CD4-positive, alpha-beta T cell treated with Interleukin-10 for 1 hour (primary cell): ENCODE measurements at regions not wholly inside any gene's neighbourhood (a gene's known extent, or its start where the extent isn't known, plus 50 kb on each side); places are given as distances from the start of the nearest gene placed in this dataset.
"Not testable (repeated sequence)": the region's sequence is repeated elsewhere in the genome, so short reads cannot be mapped to it uniquely, and the experiment has no call there.

Experiments
- DNase-seq: peaks from one replicate; pipeline ENCODE4 v3.0.0-alpha.2; 2020

DNA sequence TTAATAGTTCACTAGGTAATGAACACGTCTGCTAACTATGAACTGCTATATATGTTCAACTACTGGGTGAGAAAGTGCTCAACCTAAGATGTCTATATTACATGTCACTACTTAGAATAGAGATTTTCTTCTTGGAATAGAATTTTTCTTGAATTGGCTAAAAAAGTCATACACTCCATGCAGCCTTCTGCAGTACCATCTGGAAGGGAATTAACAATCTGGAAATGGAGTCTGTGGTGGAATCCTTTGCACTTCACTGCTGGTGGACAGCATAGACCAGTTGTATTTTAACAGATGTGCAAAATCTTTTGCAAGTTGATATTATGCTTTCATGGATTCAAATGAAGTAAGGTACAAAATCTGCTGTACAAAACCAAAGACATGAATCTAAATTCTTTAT lies 799.6 kb downstream of the KCNJ3 start:
- no peak for DNase-seq

DNA sequence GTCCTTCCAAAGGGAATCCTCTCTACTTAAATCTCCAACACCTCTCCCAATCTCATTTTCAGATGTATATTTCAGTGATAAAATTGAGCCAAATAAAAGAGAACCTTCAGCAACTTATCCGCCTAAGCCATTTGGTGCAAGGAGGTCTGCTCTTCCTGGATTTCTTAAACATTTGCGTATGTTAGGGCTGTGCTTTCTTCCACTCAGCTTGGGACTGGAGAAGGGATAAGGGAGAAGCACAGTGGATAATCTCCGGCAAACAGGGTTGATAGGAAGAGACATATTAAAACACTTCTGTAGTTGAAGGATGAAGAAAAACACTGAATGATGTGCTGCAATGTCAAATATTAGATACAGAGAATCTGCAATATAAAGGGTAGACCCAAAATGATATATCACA lies 796.2 kb downstream of the KCNJ3 start:
- DNase-seq = no peak

DNA sequence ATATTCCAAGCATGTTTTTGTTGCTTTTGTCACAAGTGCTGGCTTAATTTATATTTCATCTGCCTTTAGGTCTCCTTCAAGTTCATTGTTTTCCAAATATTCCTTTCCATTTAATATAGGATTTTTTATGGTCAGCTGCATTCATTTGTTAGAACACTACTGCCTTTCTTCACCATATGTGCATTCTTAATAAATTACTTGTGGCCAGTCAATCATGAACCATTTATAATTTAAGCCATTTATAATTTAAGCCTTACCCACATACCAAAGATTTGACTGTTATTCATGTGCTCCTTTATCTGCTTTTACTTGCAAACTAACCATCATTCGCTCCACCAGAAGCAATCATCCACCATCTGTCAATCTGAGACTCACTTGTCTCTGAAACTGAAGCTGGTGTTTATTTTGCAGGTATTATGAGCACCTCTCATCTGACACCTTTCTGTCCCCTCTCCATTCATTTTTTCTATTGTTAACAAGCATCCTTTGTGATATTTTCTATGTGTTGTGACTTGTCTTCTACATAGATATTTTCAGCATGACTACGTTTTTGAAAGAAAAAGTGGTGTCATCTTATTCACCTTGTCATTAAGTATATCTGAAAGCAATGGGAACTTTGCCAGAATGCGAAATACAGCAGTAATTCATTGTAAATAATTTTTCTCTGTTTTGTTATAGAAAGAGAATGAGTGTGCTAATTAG lies 786.8 kb downstream of the KCNJ3 start:
- no peak for DNase-seq

DNA sequence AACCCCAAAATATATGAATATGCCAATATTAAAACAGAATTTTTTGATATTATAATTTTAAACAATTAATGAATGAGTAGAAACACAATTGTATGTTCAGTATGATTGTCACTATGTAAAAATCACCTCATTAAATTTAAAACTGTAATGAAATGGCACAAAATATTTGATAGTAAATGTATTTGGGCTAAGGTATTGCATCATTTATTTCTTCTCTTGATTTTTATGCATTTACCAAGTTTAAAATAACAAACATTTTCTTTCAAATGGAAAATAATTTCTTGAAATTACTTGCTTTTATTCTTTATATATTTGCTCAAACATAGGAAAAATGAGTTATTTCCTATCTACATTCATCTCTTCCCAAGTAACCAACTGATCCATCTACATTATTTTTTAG lies 782.6 kb downstream of the KCNJ3 start:
- no peak for DNase-seq

DNA sequence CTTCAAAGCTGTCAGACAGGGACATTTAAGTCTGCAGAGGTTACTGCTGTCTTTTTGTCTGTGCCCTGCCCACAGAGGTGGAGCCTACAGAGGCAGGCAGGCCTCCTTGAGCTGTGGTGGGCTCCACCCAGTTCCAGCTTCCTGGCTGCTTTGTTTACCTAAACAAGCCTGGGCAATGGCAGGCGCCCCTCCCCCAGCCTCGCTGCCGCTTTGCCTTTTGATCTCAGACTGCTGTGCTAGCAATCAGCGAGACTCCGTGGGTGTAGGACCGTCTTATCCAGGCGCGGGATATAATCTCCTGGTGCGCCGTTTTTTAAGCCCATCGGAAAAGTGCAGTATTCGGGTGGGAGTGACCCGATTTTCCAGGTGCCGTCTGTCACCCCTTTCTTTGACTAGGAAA lies 773.5 kb downstream of the KCNJ3 start:
- DNase-seq = not testable (repeated sequence)

DNA sequence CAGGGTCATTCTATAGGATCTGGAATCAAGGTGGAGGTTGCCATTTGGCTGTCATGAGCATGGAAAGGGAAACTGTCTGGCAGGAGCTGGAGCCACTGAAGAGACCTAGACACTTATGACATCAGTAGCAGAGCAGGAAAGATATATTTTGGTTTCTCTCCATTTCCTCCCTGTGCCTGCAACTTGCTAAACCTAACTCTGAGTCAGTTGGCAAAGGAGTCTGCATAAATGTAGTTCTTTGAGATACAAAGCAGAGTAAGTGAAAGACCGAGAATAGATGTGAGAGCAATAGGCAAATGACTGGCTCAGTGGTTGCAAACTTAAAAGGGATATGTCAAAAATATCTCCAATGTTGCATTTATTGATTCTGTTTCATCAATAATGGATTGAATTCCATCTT lies 757.7 kb downstream of the KCNJ3 start:
- DNase-seq = no peak

DNA sequence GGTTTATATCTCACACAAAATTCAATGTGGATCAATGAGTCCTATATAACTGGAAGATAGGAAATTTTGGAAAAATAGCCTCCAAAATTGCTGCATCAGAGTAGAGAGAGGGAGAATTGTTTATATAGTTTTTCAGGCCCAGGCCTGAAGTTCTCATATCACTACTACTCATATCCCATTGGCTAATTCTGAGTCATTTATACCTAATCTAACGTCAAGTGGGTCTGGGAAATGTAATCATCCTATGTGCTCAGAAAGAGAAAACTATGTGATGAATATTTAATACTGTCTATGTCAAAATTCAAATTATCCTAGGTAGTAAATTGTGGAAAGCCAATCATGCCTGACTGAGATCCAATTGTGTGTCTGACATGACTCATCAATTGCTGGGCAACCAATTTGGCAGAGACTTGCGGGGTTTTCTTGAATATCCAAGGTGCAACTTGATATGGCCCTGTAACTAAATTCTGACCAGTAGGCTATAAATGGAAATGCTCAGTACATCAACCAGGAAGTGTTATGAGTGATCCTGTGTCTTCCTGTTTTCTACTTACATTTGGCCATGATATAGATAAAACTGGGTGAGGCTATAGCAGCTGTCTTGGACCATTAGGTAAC lies 744.4 kb downstream of the KCNJ3 start:
- no peak for DNase-seq

DNA sequence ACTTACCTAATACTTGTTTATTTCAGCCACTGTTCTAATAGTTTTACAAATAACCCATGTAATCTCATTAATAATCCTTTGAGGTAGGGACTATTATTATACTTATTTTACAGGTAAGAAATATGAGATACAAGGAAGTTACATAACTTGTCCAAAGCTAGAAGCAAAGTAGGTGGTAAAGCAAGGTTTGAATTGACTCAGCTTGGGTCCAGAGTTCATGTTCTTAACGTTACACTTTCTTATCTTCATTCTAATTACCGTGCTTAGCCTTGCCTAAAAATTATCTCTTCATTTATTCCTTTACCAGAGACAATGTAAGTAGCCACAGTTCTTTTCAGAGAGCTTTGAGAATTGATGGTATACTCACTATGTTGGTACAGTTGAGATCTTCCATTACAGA lies 743.6 kb downstream of the KCNJ3 start:
- DNase-seq = no peak

DNA sequence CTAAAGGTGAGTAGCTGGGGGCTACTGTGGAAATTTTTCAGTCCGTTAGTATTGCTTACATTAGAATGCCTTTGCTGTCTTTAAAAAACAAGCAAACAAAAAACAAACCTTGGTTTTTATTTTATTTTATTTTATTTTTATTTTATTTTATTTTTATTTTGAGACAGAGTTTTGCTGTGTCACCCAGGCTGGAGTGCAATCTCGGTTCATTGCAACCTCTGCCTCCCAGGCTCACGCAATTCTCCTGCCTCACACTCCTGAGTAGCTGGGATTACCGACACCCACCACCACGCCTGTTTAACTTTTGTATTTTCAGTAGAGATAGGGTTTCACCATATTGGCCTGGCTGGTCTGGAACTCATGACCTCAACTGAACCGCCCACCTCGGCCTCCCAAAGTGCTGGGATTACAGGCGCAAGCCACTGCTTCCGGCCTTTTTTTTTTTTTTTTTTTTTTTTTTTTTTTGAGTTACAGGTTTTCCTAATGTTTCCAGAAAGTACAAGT lies 732.6 kb downstream of the KCNJ3 start:
- DNase-seq = no peak

DNA sequence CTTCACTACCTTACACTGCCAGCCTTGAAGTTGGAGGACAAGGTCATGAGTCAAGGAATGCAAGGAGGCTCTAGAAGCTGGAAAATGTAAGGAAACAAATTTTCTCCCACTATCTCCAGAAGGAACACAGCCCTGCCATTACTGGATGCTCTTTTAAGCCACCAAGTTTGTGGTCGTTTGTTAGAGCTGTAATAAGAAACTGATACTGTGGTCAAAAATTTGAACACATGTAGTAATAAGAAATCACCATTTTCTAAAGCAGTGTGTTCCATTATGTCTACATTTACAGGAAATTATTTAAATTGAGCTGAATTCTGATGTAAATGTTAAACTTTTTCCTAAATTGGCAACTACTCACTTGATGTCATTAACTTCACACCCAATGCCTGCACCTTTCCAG lies 729.0 kb downstream of the KCNJ3 start:
- no peak for DNase-seq

DNA sequence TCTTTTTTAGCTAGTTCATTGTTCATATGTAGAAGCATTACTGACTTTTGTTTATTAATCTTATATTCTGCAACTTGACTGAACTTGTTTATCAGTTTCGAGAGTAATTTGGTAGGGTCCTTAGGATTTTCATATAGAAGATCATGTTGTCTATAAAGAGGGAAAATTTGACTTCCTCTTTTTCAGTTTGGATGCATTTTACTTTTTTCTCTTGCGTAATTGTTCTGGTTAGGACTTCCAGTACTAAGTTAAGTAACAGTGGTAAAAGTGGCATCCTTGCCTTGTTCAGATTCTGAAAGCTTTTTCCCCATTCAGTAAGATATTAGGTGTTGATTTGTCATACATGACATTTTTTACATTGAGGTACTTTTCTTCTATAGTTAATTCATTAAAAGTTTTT lies 726.0 kb downstream of the KCNJ3 start:
- DNase-seq = no peak

DNA sequence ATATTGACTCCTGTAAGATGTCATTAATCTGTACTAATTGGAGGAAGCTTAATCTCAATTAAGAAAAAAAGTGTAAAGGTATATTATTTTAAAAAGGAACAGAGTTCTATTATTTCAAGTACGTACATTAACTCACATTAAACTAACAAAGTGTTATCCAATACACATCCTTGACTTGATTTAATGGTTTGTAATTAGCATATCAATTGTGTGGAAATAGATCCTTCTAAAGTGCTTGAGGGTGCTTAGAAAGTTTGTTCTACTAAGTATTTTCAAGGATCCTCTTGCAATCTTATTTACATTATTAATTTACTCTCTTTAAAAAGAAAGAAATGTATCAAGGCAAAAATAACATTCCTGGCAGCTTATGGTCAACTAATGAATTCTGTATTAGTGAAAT lies 720.3 kb downstream of the KCNJ3 start:
- DNase-seq = no peak

DNA sequence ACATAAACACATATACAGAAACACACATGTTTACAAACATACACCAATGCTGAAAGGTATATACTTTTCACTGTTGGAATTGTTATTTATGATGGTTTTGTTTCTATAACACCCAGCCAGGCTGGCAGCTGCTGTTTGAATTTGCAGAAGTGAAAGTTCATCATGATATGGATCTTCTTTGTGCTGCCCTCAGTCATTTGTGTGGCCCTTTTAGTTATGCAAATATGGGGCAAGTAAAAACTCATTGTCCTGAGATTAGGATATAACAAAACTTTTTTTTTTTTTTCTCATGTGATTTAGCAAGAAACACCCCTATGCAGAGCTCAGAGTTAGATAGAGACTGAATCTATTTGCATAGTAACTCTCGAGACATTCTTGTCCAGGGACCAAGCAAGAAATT lies 714.1 kb downstream of the KCNJ3 start:
- DNase-seq = no peak

DNA sequence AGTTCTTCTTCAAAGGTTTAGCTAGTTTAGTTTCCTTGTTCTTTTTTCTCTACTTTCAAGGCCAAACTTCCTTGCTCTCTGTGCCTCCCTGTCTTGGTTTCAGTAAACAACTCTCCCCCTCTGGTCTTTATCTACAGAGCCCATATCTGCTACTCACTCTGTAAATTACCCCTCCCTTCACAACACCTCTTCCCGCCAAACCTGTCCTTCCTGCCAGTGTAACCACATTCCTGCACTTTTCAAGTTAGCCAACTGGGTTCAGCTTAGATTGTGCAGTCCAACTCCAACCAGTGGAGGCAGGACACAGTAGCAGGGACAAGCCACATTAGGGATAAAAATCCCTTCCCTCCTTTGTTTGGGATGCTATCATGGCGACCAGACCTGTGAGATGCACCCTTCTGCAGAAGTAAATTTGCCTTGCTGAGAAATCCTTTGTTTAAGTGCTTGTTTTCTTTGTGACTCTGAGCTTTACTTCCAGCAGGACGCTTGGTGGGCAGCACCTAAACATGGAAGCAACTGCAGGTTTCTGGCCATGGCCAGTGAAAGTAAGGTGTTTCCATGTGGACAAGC lies 706.0 kb downstream of the KCNJ3 start:
- no peak for DNase-seq

DNA sequence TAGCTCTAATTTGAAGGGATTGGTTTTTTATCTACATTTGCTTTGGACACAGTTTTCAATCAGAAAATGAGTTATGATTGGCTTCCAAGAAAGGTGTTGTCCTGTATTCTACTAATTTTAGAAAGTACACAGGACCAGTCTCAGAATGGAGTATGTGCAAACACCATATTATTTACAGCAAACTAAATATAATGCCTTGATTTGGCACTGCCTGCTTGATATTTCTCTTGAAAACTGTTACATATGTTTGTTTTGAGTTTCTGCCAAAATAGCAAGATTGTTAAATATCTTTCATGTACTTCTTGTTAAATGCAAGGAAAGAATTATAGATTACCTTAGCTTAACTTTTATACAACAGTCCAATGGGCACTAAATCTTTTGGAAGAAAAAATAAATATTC lies 694.9 kb downstream of the KCNJ3 start:
- no peak for DNase-seq

DNA sequence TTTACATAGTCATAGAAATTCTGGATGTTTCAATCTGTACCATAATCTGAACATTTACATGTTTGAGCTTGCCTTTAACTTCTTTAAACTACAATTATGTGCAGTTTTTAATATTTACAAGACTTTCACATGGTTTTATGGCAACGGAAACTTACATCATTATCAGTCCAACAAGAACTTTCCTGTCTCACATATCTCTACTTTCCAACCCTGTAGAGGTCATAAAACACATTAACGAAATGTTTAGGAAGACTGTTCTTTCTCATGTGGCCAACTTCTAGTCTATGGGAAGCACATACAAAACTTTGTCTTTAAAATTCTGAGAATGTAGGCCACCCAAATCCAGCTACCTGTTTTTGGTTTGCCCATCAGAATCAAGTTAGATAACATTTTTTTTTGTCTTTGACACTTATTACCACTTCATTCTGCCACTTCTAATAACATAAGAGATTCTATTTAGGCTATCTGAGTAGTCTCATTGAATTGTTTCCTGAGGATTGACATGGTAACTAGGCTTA lies 693.2 kb downstream of the KCNJ3 start:
- no peak for DNase-seq

DNA sequence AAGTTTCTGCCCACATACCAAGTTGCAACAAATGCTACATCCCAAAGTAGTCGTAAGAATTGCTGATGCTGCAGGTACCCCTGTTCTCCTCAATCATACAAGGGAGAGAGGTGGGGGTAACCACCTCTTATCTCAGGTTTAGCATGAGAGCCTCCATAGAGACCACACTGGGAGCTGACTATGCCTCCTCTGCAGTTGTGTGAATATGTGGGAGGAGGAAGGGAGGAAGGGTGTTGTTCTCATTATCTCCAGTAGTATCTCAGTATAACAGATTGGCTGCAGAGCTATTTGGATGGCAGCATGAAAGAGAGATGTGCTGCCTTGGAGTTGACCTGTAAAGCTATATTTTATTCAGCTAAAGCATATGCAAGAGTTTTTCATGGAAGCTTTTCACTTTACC lies 690.7 kb downstream of the KCNJ3 start:
- no peak for DNase-seq

DNA sequence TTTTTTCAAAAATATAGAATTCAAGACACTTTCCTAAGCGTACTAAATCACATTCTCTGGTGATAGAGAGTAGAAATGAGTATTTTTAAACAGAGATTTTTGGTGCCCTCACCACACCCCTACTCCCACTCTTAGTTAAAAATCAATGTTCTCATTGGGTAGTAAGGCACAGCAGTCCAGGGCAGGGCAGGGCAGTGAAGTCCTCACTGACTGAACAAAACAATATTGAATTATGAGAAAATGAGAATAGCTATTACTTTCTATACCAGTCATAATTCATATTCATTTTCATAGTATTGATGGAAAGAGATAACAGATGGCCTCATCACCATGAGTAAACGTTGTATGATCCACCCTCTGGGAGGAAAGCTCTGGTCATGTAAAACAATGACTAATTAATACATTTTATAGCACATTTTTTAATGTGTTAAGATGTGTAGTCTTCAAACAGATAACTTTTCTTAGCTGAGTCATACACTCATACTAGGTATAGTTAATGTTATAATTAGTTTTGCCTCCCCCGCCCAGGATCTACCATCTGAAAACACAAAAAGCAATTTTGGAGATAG lies 686.1 kb downstream of the KCNJ3 start:
- DNase-seq = no peak

DNA sequence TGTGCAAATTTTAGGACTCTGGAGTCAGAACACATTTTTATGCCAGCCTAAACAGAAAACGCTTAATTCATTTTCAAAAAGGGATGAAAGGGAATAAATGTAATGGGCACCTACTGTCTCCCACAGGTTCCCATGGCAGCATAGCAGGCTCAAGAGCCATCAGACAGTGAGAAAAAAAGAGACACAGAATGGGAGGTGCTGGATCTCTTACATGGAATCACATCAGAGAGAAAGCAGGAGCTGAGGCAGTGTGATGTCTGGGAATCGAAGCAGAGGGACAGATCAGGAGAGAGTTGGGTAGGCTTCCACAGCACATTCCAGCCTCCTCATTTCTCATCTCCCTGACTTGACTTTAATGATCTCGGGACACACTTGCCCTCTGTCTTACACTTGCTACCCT lies 684.3 kb downstream of the KCNJ3 start:
- no peak for DNase-seq

DNA sequence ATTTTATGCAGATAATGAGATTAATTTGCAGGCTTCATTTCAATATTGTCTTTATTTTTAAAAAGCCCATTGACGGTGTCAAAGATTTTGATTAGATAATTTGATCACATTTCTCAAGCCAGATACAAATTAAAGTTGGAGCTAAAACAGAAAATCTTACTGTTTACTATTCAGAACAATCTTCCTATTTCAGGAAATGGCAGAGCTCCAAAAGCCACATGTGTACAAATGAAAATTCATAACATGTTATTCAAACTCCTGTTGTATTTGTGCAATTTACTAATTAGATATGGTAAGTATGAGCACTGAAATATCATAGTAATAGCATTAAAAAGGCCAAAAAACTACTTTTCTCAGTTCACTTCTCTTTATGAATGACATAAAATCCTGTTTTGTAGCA lies 682.9 kb downstream of the KCNJ3 start:
- DNase-seq = no peak

DNA sequence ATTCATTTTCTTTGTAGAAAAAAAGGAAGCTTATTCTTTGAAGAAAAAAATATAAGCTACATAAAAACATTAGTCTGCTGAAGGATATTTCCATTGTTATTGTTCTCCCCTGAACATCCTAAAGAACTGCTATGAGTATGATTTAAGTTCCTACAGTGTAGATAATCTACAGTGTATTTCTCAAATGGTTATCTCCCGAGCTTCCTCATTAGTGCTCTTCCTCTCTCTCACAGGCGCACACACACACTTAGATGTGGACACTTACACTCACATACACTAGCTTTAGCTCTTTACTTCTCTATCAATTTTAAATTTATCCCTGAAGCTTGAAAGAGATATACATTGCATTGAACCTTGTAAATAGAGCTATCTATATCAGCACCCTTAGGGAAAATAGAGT lies 681.0 kb downstream of the KCNJ3 start:
- DNase-seq = no peak

DNA sequence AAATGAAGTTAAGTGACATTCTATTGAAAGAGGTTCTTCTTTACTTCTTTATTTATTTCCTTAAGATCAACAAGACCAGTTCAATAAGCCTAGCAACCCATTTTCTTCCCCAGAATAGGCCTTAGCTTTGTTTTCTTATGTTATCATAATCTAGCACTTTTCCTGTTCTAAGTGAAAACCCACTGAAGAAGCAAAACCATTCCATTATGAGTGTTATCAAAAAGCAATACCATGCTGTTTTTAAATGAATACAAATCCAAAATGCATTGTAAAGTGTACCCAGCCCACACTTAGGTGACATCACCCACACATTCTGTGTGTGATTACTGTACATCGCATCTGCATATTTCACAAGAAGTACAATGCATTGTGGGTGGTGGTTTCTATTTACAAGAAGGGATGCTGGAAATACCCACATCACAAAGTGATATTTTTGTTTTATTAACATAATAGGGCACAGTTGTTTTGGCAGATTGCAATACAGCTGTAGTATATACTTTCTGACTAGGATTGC lies 679.5 kb downstream of the KCNJ3 start:
- DNase-seq = no peak

DNA sequence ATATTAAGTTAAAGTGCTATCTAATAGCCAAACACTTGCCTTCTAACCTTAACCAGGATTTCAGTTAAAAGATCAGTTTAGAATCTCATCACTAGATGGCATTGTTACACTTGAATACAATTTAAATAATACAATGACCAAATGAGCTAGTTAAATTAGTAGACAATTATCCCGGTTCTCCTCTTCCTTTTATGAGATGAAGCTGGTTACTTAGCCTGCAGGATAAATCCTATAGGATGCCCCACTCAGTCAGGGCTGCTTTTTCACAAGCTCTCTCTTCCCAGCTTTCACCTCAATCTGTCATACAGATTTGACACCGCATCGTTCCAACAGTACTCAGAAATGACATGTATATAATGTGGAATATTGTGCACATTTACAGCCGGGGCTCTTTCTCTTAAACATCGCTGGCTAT lies 678.8 kb downstream of the KCNJ3 start:
- DNase-seq = no peak

DNA sequence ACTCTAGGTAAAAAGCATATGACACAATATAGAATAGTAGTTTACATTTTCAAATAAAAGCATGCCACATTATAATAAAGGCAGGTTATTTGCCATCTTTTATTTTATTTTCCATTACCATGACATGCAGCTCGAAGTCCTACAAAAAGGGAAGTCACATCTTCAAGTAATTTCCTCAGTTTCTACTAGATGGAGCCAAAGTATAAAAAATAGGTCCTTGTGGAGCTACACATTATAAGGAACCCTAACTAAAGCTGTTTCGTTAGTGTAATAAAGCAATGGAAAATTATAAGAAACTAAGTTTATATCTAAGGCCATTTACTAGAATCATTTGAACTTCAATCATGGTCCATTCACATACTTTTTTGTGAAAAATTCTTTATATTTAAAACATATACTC lies 674.5 kb downstream of the KCNJ3 start:
- no peak for DNase-seq
